DOHH2 (cell line): ENCODE measurements at regions not wholly inside any gene's neighbourhood (a gene's known extent, or its start where the extent isn't known, plus 50 kb on each side); places are given as distances from the start of the nearest gene placed in this dataset.

ENCODE experiments used
- CTCF ChIP-seq: fragments of 200-600 bp; sonication (generic); IDR thresholded peaks from one replicate; pipeline ENCODE4 v1.5.1; 2014; ENCODE audit warnings: antibody characterized with exemption, mild to moderate bottlenecking, low read depth, low read length; ENCODE audit not compliant: poor library complexity, severe bottlenecking
- EZH2phosphoT487 ChIP-seq: fragments of 200-600 bp; sonication (generic); IDR thresholded peaks from 2 replicates; pipeline ENCODE4 v1.6.1; 2017; ENCODE audit warnings: borderline replicate concordance, mild to moderate bottlenecking, antibody characterized with exemption, low read length, moderate library complexity, mixed read lengths

GRCh38 chr11:95650276-95650675 lies 139.3 kb downstream of the FAM76B start:
- no peak for TF ChIP-seq CTCF
- no peak for TF ChIP-seq EZH2phosphoT487
